HG02870 (cell line): ENCODE measurements at regions not wholly inside any gene's neighbourhood (a gene's known extent, or its start where the extent isn't known, plus 50 kb on each side); places are given as distances from the start of the nearest gene placed in this dataset.

Experiments used
- ATAC-seq: cut with Tn5 transposase; IDR thresholded peaks from one replicate; pipeline ENCODE4 v1.9.1; 2021; ENCODE audit warnings: mild to moderate bottlenecking, moderate library complexity; ENCODE audit not compliant: unreplicated experiment

GRCh38 chr7:136551618-136552017 is 316.8 kb upstream of the CHRM2 start:
- ATAC-seq, result no peak

GRCh38 chr7:136549756-136550155 is 318.7 kb upstream of the CHRM2 start:
- no peak for ATAC-seq

GRCh38 chr7:136533732-136534131 is 334.7 kb upstream of the CHRM2 start:
- no peak for ATAC-seq

- ATAC-seq, result no peak
Observed at GRCh38 chr7:136530831-136531230, 337.6 kb upstream of the CHRM2 start.

- no peak for ATAC-seq
Observed at GRCh38 chr7:136528329-136528728, 340.1 kb upstream of the CHRM2 start.

- ATAC-seq, result no peak
Observed at GRCh38 chr7:136527554-136527953, 340.9 kb upstream of the CHRM2 start.

- no peak for ATAC-seq
Observed at GRCh38 chr7:136526408-136527105, 341.9 kb upstream of the CHRM2 start.

- no peak for ATAC-seq
Observed at GRCh38 chr7:136523571-136523970, 344.9 kb upstream of the CHRM2 start.

GRCh38 chr7:136517971-136518370 is 350.5 kb upstream of the CHRM2 start:
- ATAC-seq, result no peak

GRCh38 chr7:136514776-136515175 is 353.7 kb upstream of the CHRM2 start:
- ATAC-seq, result no peak

- ATAC-seq, result no peak
Observed at GRCh38 chr7:136513744-136514143, 354.7 kb upstream of the CHRM2 start.

- no peak for ATAC-seq
Observed at GRCh38 chr7:136509466-136509865, 359.0 kb upstream of the CHRM2 start.

GRCh38 chr7:136502162-136502561 is 366.3 kb upstream of the CHRM2 start:
- no peak for ATAC-seq

GRCh38 chr7:136501151-136501550 is 367.3 kb upstream of the CHRM2 start:
- no peak for ATAC-seq

- ATAC-seq, result no peak
Observed at GRCh38 chr7:136496551-136496950, 371.9 kb upstream of the CHRM2 start.

GRCh38 chr7:136495081-136495480 is 373.4 kb upstream of the CHRM2 start:
- no peak for ATAC-seq

GRCh38 chr7:136492366-136492765 is 376.1 kb upstream of the CHRM2 start:
- no peak for ATAC-seq

GRCh38 chr7:136489808-136490207 is 378.6 kb upstream of the CHRM2 start:
- ATAC-seq, result no peak

GRCh38 chr7:136480901-136481300 is 387.6 kb upstream of the CHRM2 start:
- no peak for ATAC-seq

GRCh38 chr7:136479922-136480321 is 388.5 kb upstream of the CHRM2 start:
- no peak for ATAC-seq

- ATAC-seq, result no peak
Observed at GRCh38 chr7:136470179-136470578, 398.3 kb upstream of the CHRM2 start.

- no peak for ATAC-seq
Observed at GRCh38 chr7:136452949-136453348, 415.5 kb upstream of the CHRM2 start.

- no peak for ATAC-seq
Observed at GRCh38 chr7:136446751-136447150, 421.7 kb upstream of the CHRM2 start.
